Neuronal stem cell (in vitro differentiated cells): ENCODE measurements at regions not wholly inside any gene's neighbourhood (a gene's known extent, or its start where the extent isn't known, plus 50 kb on each side); places are given as distances from the start of the nearest gene placed in this dataset.

ENCODE experiments used
- DNase-seq: peaks from one replicate; pipeline ENCODE4 v3.0.0-alpha.2; 2013; ENCODE audit warnings: low spot score
- H2AFZ ChIP-seq: one replicate; pipeline ENCODE4 v1.6.1; 2013; ENCODE audit warnings: mild to moderate bottlenecking, low read length, inconsistent platforms
- H2AK5ac ChIP-seq: 2 replicates; pipeline ENCODE4 v1.6.1; 2013; ENCODE audit warnings: low read depth, mild to moderate bottlenecking, inconsistent platforms, low read length, moderate library complexity, mixed read lengths
- H2BK120ac ChIP-seq: 2 replicates; pipeline ENCODE4 v1.6.1; 2013; ENCODE audit warnings: low read depth, mild to moderate bottlenecking, inconsistent platforms, low read length, moderate library complexity, mixed read lengths
- H2BK12ac ChIP-seq: one replicate; pipeline ENCODE4 v1.6.1; 2013; ENCODE audit warnings: low read length, inconsistent platforms
- H2BK15ac ChIP-seq: 2 replicates; pipeline ENCODE4 v1.6.1; 2013; ENCODE audit warnings: mild to moderate bottlenecking, low read length, inconsistent platforms, mixed read lengths
- H2BK5ac ChIP-seq: one replicate; pipeline ENCODE4 v1.6.1; 2013; ENCODE audit warnings: inconsistent platforms, mild to moderate bottlenecking, low read length, moderate library complexity
- H3K14ac ChIP-seq: one replicate; pipeline ENCODE4 v1.6.1; 2013; ENCODE audit warnings: low read length, inconsistent platforms
- H3K18ac ChIP-seq: 2 replicates; pipeline ENCODE4 v1.6.1; 2013; ENCODE audit warnings: low read length, inconsistent platforms
- H3K23ac ChIP-seq: 2 replicates; pipeline ENCODE4 v1.6.1; 2013; ENCODE audit warnings: low read depth, mild to moderate bottlenecking, mixed read lengths, low read length, inconsistent platforms; ENCODE audit not compliant: poor library complexity
- H3K27ac ChIP-seq: replicated peaks from 3 replicates; pipeline ENCODE4 v1.5.1; 2013; ENCODE audit warnings: low read length, inconsistent platforms
- H3K27me3 ChIP-seq, 3 experiments: 2 replicates each; pipeline ENCODE4 v1.6.1; 2013; ENCODE audit warnings: low read length in 3 of 3, mild to moderate bottlenecking in 2 of 3, inconsistent platforms in 1 of 3, low read depth in 1 of 3, mixed read lengths in 1 of 3, moderate library complexity in 1 of 3; ENCODE audit not compliant: control insufficient read depth in 3 of 3, insufficient read depth in 3 of 3
- H3K36me3 ChIP-seq, 2 donors: replicated peaks in 1 of 2; 2 replicates each; pipeline ENCODE4 v1.6.1; 2013; ENCODE audit warnings: low read length in 2 of 2; ENCODE audit not compliant: control insufficient read depth in 2 of 2, insufficient read depth in 2 of 2
- H3K4ac ChIP-seq: 2 replicates; pipeline ENCODE4 v1.6.1; 2013; ENCODE audit warnings: inconsistent platforms, mild to moderate bottlenecking, low read length, moderate library complexity
- H3K4me1 ChIP-seq, 2 donors: 1 replicate in 1 of 2; 2 replicates in 1 of 2; pipeline ENCODE4 v1.6.1; 2013; ENCODE audit warnings: low read length in 2 of 2, low read depth in 1 of 2; ENCODE audit not compliant: control insufficient read depth in 2 of 2, insufficient read depth in 1 of 2
- H3K4me2 ChIP-seq: one replicate; pipeline ENCODE4 v1.6.1; 2013; ENCODE audit warnings: mild to moderate bottlenecking, low read length, inconsistent platforms; ENCODE audit not compliant: insufficient read depth, poor library complexity, severe bottlenecking
- H3K4me3 ChIP-seq, 2 donors: 2 replicates each; pipeline ENCODE4 v1.5.1; 2013; ENCODE audit warnings: low read length in 2 of 2, mild to moderate bottlenecking in 2 of 2, inconsistent platforms in 1 of 2, moderate library complexity in 1 of 2
- H3K79me1 ChIP-seq: one replicate; pipeline ENCODE4 v1.6.1; 2013; ENCODE audit warnings: low read depth, mild to moderate bottlenecking, inconsistent platforms, low read length, moderate library complexity
- H3K9ac ChIP-seq: one replicate; pipeline ENCODE4 v1.6.1; 2013; ENCODE audit warnings: mild to moderate bottlenecking, low read depth, low read length, inconsistent platforms; ENCODE audit not compliant: poor library complexity
- H3K9me3 ChIP-seq, 2 donors: replicated peaks in 1 of 2; 2 replicates each; pipeline versions ENCODE3 to v1.6.1; 2013; ENCODE audit warnings: low read length in 2 of 2, mild to moderate bottlenecking in 2 of 2, inconsistent platforms in 1 of 2, low read depth in 1 of 2, mixed read lengths in 1 of 2, moderate library complexity in 1 of 2; ENCODE audit not compliant: control insufficient read depth in 2 of 2, insufficient read depth in 1 of 2
- H4K8ac ChIP-seq: one replicate; pipeline ENCODE4 v1.6.1; 2013; ENCODE audit warnings: low read depth, mild to moderate bottlenecking, inconsistent platforms, low read length, moderate library complexity
- H4K91ac ChIP-seq: one replicate; pipeline ENCODE4 v1.6.1; 2013; ENCODE audit warnings: low read length, low read depth, mild to moderate bottlenecking, inconsistent platforms; ENCODE audit not compliant: poor library complexity
- WGBS, 2 donors: extraction: QIAGEN DNeasy Blood & Tissue Kit; methylation state at CpG; one replicate each; pipeline ENCODE4 v1.1.7; 2013; ENCODE audit warnings: missing lambda C conversion rate in 2 of 2, mixed read lengths in 1 of 2; ENCODE audit not compliant: insufficient read length in 2 of 2, insufficient replicate concordance in 1 of 2; ENCODE audit errors: extremely low coverage in 2 of 2; 5-methylcytosine and 5-hydroxymethylcytosine counted together

GRCh38 chr4:58553679-58554078, 1443.5 kb upstream of the IGFBP7 start:
- WGBS, 2 donors: no CpG with 5 or more reads among the region's 2 CpGs
- no peak overlapping the region for H3K4ac ChIP-seq
- H3K4me2 ChIP-seq: no peak overlapping the region
- no peak overlapping the region for H2BK5ac ChIP-seq
- DNase-seq: no peak
- no peak overlapping the region for H2BK12ac ChIP-seq
- H3K9ac ChIP-seq: no peak overlapping the region
- H4K91ac ChIP-seq: no peak overlapping the region
- no peak overlapping the region for H2AK5ac ChIP-seq
- H3K18ac ChIP-seq: no peak overlapping the region
- H3K4me3 ChIP-seq: no peak overlapping the region
- no peak overlapping the region for H3K14ac ChIP-seq
- no peaks in the 10 kb centered on the region for H3K27me3 ChIP-seq
- no peaks in the 10 kb centered on the region for H3K4me1 ChIP-seq
- no peak overlapping the region for H4K8ac ChIP-seq
- H2AFZ ChIP-seq: no peak overlapping the region
- H3K79me1 ChIP-seq: no peaks in the 10 kb centered on the region
- H3K36me3 ChIP-seq: no peaks in the 10 kb centered on the region
- H3K9me3 ChIP-seq: no peaks in the 10 kb centered on the region
- no peak overlapping the region for H2BK120ac ChIP-seq
- no peak overlapping the region for H3K27ac ChIP-seq
- H2BK15ac ChIP-seq: no peak overlapping the region
- no peak overlapping the region for H3K23ac ChIP-seq

- H3K36me3 ChIP-seq: no peaks in the 10 kb centered on the region
These were observed 1442.8 kb upstream of the IGFBP7 start for GRCh38 chr4:58553031-58553430.

GRCh38 chr4:58551676-58552075, 1441.5 kb upstream of the IGFBP7 start:
- Histone ChIP-seq H3K79me1 (no peaks in the 10 kb centered on the region), H2BK12ac (no peak overlapping the region), H3K27me3 (no peaks in the 10 kb centered on the region), H4K91ac (no peak overlapping the region), H3K9me3 (no peaks in the 10 kb centered on the region), H3K4ac (no peak overlapping the region), H3K27ac (no peak overlapping the region), H3K4me1 (no peaks in the 10 kb centered on the region), H3K9ac (no peak overlapping the region), H3K4me2 (no peak overlapping the region), H3K18ac (no peak overlapping the region), H2AFZ (no peak overlapping the region), H3K36me3 (no peaks in the 10 kb centered on the region), H3K14ac (no peak overlapping the region), H2BK120ac (no peak overlapping the region), H2BK5ac (no peak overlapping the region), H2AK5ac (no peak overlapping the region), H3K23ac (no peak overlapping the region), H4K8ac (no peak overlapping the region), H3K4me3 (no peak overlapping the region), H2BK15ac (no peak overlapping the region)
- no peak for DNase-seq

More at GRCh38 chr4:58553031-58553430, 1442.8 kb upstream of the IGFBP7 start:
- H2AFZ ChIP-seq: no peak overlapping the region
- H3K9me3 ChIP-seq: no peaks in the 10 kb centered on the region
- DNase-seq: no peak
- H3K9ac ChIP-seq: no peak overlapping the region
- H3K27me3 ChIP-seq: no peaks in the 10 kb centered on the region
- no peak overlapping the region for H3K4me2 ChIP-seq
- H3K4me1 ChIP-seq: no peaks in the 10 kb centered on the region
- WGBS, 2 donors: no CpG with 5 or more reads among the region's 1 CpG
- no peak overlapping the region for H3K27ac ChIP-seq
- H3K4me3 ChIP-seq: no peak overlapping the region
- no peak overlapping the region for H4K8ac ChIP-seq
- H2AK5ac ChIP-seq: no peak overlapping the region
- no peak overlapping the region for H2BK5ac ChIP-seq
- H2BK120ac ChIP-seq: no peak overlapping the region
- no peak overlapping the region for H2BK15ac ChIP-seq
- H3K14ac ChIP-seq: no peak overlapping the region
- no peak overlapping the region for H4K91ac ChIP-seq
- no peak overlapping the region for H3K4ac ChIP-seq
- no peak overlapping the region for H3K18ac ChIP-seq
- H3K23ac ChIP-seq: no peak overlapping the region
- H3K79me1 ChIP-seq: no peaks in the 10 kb centered on the region
- H2BK12ac ChIP-seq: no peak overlapping the region

- no peak overlapping the region for H2BK15ac ChIP-seq
- no peaks in the 10 kb centered on the region for H3K9me3 ChIP-seq
- no peak overlapping the region for H3K27ac ChIP-seq
- H2BK12ac ChIP-seq: no peak overlapping the region
- H3K36me3 ChIP-seq: no peaks in the 10 kb centered on the region
- H3K27me3 ChIP-seq: no peaks in the 10 kb centered on the region
- no peak overlapping the region for H3K4ac ChIP-seq
- no CpG with 5 or more reads among the region's 1 CpG for WGBS, 2 donors
- no peak overlapping the region for H3K9ac ChIP-seq
- no peak overlapping the region for H3K14ac ChIP-seq
- H3K79me1 ChIP-seq: no peaks in the 10 kb centered on the region
- H4K91ac ChIP-seq: no peak overlapping the region
- no peak overlapping the region for H3K18ac ChIP-seq
- no peak overlapping the region for H3K23ac ChIP-seq
- H3K4me3 ChIP-seq: no peak overlapping the region
- H3K4me2 ChIP-seq: no peak overlapping the region
- no peak overlapping the region for H2BK120ac ChIP-seq
- H2AK5ac ChIP-seq: no peak overlapping the region
- DNase-seq: no peak
- no peak overlapping the region for H2BK5ac ChIP-seq
- no peaks in the 10 kb centered on the region for H3K4me1 ChIP-seq
- H2AFZ ChIP-seq: no peak overlapping the region
- H4K8ac ChIP-seq: no peak overlapping the region
These were observed 1433.3 kb upstream of the IGFBP7 start for GRCh38 chr4:58543465-58543864.
